ENCODE measurements at regions not wholly inside any gene's neighbourhood (a gene's known extent, or its start where the extent isn't known, plus 50 kb on each side); places are given as distances from the start of the nearest gene placed in this dataset.
A peak's percentile ranks its signal among the peaks of the same experiment; 100 is the strongest.

DNA sequence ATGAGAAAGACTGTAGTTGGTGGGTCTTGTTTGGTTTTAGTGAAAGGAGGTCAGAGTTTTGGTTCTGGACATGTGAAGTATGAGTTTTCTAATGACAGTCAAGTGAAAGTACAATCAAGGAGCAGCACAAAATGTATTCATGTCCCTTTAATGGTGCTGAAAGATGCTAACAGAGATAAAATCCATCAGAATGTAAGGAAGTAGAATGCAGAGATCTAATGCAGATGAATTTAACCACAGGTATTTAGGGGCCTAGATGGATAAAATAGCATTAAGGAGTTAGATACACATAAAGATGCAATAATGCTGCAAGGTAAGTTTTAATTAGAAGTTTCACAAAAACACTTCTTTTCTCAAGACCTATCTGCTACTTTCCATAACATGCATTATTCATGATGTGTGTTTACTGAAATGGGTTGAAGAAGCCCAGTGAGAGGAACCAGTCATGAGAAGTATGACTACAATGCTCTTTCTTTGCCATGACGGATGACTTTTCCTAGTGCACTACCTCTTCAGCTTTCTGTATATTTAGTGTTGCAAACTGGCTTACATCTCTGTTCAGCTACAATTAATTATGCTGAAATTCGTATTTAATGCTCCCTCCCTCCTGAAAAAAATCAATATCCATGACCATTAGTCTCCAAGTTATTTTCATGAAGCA lies 222.9 kb upstream of the HTR2A start:
- H3K27me3 ChIP-seq = no peaks in the 10 kb centered on the region
- 90% methylated on average over 2 of the region's 2 CpGs for WGBS (ENCODE audit: low lambda C conversion rate, missing lambda C conversion rate)

DNA sequence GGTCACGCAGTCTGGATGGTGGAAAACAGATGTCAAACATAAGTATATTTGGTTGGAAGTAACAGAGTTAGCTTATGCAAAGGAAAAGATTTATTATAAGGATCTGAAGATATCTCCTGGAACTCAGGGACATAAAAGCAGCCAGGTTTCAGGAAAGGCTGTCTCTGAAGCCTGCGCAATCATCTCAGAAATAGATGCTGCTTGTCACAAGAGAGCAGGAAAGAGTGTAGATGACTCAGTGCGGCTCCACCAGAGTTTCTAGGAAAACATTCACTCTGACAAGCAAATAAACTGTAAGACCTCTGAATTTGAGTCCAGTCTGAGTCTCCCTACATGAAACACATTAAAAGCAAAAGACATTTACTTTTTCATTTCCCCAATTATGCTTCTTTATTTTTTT lies 220.4 kb upstream of the HTR2A start:
- Histone ChIP-seq H4K20me1 (ENCODE audit: insufficient read depth, poor library complexity, severe bottlenecking) (no peaks in the 10 kb centered on the region), H3K36me3 (replicated peaks; ENCODE audit: insufficient read depth, low read depth) (no peaks in the 10 kb centered on the region), H3K79me2 (no peaks in the 10 kb centered on the region), H3K27ac (no peak overlapping the region), H3K4me1 (ENCODE audit: insufficient read depth) (peaks cover 11% of the 10 kb centered on the region), H3K4me3 (no peak overlapping the region), H3K9me3 (ENCODE audit: low read depth) (no peaks in the 10 kb centered on the region), H3K9me2 (replicated peaks; ENCODE audit: insufficient read depth) (no peaks in the 10 kb centered on the region), H3K27me3 (no peaks in the 10 kb centered on the region), H3K4me2 (no peak overlapping the region), H2AFZ (no peak overlapping the region)
- peak; percentile 40 for DNase-seq (ENCODE audit: low spot score)
- TF ChIP-seq EZH2 (IDR thresholded peaks at IDR 0.05; ENCODE audit: borderline replicate concordance) (no peak), EZH2phosphoT487 (IDR thresholded peaks at IDR 0.05; ENCODE audit: low read depth, severe bottlenecking, unreplicated experiment) (no peak)
- TF ChIP-seq, protein P1, sequence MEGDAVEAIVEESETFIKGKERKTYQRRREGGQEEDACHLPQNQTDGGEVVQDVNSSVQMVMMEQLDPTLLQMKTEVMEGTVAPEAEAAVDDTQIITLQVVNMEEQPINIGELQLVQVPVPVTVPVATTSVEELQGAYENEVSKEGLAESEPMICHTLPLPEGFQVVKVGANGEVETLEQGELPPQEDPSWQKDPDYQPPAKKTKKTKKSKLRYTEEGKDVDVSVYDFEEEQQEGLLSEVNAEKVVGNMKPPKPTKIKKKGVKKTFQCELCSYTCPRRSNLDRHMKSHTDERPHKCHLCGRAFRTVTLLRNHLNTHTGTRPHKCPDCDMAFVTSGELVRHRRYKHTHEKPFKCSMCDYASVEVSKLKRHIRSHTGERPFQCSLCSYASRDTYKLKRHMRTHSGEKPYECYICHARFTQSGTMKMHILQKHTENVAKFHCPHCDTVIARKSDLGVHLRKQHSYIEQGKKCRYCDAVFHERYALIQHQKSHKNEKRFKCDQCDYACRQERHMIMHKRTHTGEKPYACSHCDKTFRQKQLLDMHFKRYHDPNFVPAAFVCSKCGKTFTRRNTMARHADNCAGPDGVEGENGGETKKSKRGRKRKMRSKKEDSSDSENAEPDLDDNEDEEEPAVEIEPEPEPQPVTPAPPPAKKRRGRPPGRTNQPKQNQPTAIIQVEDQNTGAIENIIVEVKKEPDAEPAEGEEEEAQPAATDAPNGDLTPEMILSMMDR (IDR thresholded peaks at IDR 0.05; ENCODE audit: poor library complexity) = no peak
- WGBS (ENCODE audit: low lambda C conversion rate, missing lambda C conversion rate) = 73% methylated on average over 3 of the region's 3 CpGs

More for the DNA sequence above, 222.9 kb upstream of the HTR2A start:
- Histone ChIP-seq H3K4me3 (no peak overlapping the region), H3K9me3 (ENCODE audit: low read depth) (no peaks in the 10 kb centered on the region), H2AFZ (no peak overlapping the region), H3K36me3 (replicated peaks; ENCODE audit: insufficient read depth, low read depth) (no peaks in the 10 kb centered on the region), H3K9me2 (replicated peaks; ENCODE audit: insufficient read depth) (no peaks in the 10 kb centered on the region), H4K20me1 (ENCODE audit: insufficient read depth, poor library complexity, severe bottlenecking) (no peaks in the 10 kb centered on the region), H3K4me2 (no peak overlapping the region), H3K27ac (no peak overlapping the region), H3K4me1 (ENCODE audit: insufficient read depth) (peaks cover 11% of the 10 kb centered on the region), H3K79me2 (no peaks in the 10 kb centered on the region)
- no peak for TF ChIP-seq EZH2phosphoT487 (IDR thresholded peaks at IDR 0.05; ENCODE audit: low read depth, severe bottlenecking, unreplicated experiment)
- no peak for TF ChIP-seq EZH2 (IDR thresholded peaks at IDR 0.05; ENCODE audit: borderline replicate concordance)
- TF ChIP-seq, protein P1 (IDR thresholded peaks at IDR 0.05; ENCODE audit: poor library complexity) = no peak
- no peak for DNase-seq (ENCODE audit: low spot score)

DNA sequence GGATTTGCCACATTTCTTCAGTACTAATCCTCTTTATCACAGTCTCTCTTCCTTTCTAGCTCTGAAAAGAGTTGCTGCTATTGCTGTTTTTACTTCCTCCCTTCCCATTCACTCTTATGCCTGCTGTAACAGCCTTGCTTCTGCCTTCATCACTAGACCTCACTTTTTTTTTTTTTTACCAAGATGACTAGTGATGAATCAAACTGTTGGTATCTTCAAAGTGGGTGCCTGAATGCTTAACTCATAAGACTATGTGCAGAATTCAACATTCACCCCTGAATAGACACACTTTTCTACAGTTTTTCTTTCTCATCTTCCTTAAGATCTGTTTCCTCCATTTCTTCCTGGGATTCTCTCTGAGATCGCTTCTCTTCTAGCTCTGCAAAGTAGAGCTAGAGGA lies 217.2 kb upstream of the HTR2A start:
- no peaks in the 10 kb centered on the region for H4K20me1 ChIP-seq (ENCODE audit: insufficient read depth, poor library complexity, severe bottlenecking)
- TF ChIP-seq EZH2 (IDR thresholded peaks at IDR 0.05; ENCODE audit: borderline replicate concordance) (no peak), EZH2phosphoT487 (IDR thresholded peaks at IDR 0.05; ENCODE audit: low read depth, severe bottlenecking, unreplicated experiment) (no peak)
- no peak overlapping the region for H2AFZ ChIP-seq
- no peak overlapping the region for H3K4me3 ChIP-seq
- 92% methylated on average over 1 of the region's 1 CpG for WGBS (ENCODE audit: low lambda C conversion rate, missing lambda C conversion rate)
- H3K36me3 ChIP-seq (replicated peaks; ENCODE audit: insufficient read depth, low read depth) = no peaks in the 10 kb centered on the region
- no peak for DNase-seq (ENCODE audit: low spot score)
- no peak overlapping the region for H3K27ac ChIP-seq
- H3K4me1 ChIP-seq (ENCODE audit: insufficient read depth) = peaks cover 8% of the 10 kb centered on the region
- no peaks in the 10 kb centered on the region for H3K9me2 ChIP-seq (replicated peaks; ENCODE audit: insufficient read depth)
- H3K27me3 ChIP-seq = no peaks in the 10 kb centered on the region
- H3K9me3 ChIP-seq (ENCODE audit: low read depth) = no peaks in the 10 kb centered on the region
- no peaks in the 10 kb centered on the region for H3K79me2 ChIP-seq
- no peak overlapping the region for H3K4me2 ChIP-seq

DNA sequence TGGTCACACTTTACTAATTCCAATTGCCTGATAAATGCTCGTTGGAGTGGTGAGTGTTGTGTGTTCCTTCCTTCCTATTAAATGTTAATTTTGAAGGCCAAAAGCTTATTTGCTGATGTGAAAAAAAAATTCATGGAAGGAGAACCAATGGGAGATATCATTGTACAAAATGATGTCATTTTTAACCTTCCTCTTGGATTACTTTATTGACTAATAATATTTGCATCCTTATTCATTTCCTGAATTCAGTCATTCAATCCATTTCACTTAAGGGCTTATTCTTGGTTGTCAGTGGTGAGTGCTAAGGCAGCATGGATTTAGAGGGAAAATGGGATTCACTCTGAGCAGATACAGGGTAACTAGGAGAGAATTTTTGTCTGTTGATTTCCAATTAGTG lies 216.0 kb upstream of the HTR2A start:
- H3K27ac ChIP-seq = no peak overlapping the region
- H3K27me3 ChIP-seq = no peaks in the 10 kb centered on the region
- no peak overlapping the region for H3K4me2 ChIP-seq
- no peak overlapping the region for H2AFZ ChIP-seq
- no peak overlapping the region for H3K4me3 ChIP-seq
- H3K9me3 ChIP-seq (ENCODE audit: low read depth) = no peaks in the 10 kb centered on the region
- no peak for DNase-seq (ENCODE audit: low spot score)
- H4K20me1 ChIP-seq (ENCODE audit: insufficient read depth, poor library complexity, severe bottlenecking) = no peaks in the 10 kb centered on the region
- TF ChIP-seq, protein P1 (IDR thresholded peaks at IDR 0.05; ENCODE audit: poor library complexity) = no peak
- TF ChIP-seq EZH2phosphoT487 (IDR thresholded peaks at IDR 0.05; ENCODE audit: low read depth, severe bottlenecking, unreplicated experiment) (no peak), EZH2 (IDR thresholded peaks at IDR 0.05; ENCODE audit: borderline replicate concordance) (no peak)
- WGBS (ENCODE audit: low lambda C conversion rate, missing lambda C conversion rate) = 69% methylated on average over 1 of the region's 1 CpG
- H3K79me2 ChIP-seq = no peaks in the 10 kb centered on the region
- no peaks in the 10 kb centered on the region for H3K9me2 ChIP-seq (replicated peaks; ENCODE audit: insufficient read depth)
- H3K4me1 ChIP-seq (ENCODE audit: insufficient read depth) = peaks cover 8% of the 10 kb centered on the region
- no peaks in the 10 kb centered on the region for H3K36me3 ChIP-seq (replicated peaks; ENCODE audit: insufficient read depth, low read depth)

Data from hepatocyte (in vitro differentiated cells).